AG04449 (cell line): ENCODE measurements at regions not wholly inside any gene's neighbourhood (a gene's known extent, or its start where the extent isn't known, plus 50 kb on each side); places are given as distances from the start of the nearest gene placed in this dataset.
"Not testable (repeated sequence)": the region's sequence is repeated elsewhere in the genome, so short reads cannot be mapped to it uniquely, and the experiment has no call there.

Source experiments
- CTCF ChIA-PET: fragments of 350-600 bp; formaldehyde crosslinking; extraction: SDS; loops from one replicate; lab custom pipeline; 2021; ENCODE audit warnings: antibody characterized with exemption; lab: Yijun Ruan, JAX
- POLR2A ChIA-PET: fragments of 400-600, 350-600 bp; formaldehyde crosslinking; extraction: SDS; loops from one replicate; lab custom pipeline; 2020; ENCODE audit warnings: antibody characterized with exemption, inconsistent platforms; lab: Yijun Ruan, JAX
- DNase-seq: peaks from one replicate; pipeline ENCODE4 v3.0.0-alpha.2; 2010; ENCODE audit warnings: low read depth, low spot score
- H3K4me3 ChIP-seq: 2 replicates; pipeline ENCODE4 v1.5.1; 2011; ENCODE audit warnings: low read depth, mild to moderate bottlenecking, control low read depth, low read length
- CTCF ChIP-seq: IDR thresholded peaks from one replicate; pipeline ENCODE4 v1.5.1; 2011; ENCODE audit warnings: mild to moderate bottlenecking, moderate library complexity, low read length, control low read depth, inconsistent platforms; ENCODE audit not compliant: insufficient read depth; ENCODE audit errors: missing control alignments

GRCh38 chr9:129552064-129552463, 68.8 kb downstream of the C9orf50 start:
- ChIA-PET POLR2A (interaction anchor here (1.0 kb wide), 1 partner anchor 374 kb away, joined by 3 read pairs; the partner anchor contains the start of gene IER5L), CTCF (interaction anchor here (1.3 kb wide), 1 partner anchor 40 kb away, joined by 3 read pairs; no protein-coding TSS in a partner anchor)
- TF ChIP-seq CTCF = no peak
- DNase-seq = no peak
- no peak overlapping the region for H3K4me3 ChIP-seq

DNA sequence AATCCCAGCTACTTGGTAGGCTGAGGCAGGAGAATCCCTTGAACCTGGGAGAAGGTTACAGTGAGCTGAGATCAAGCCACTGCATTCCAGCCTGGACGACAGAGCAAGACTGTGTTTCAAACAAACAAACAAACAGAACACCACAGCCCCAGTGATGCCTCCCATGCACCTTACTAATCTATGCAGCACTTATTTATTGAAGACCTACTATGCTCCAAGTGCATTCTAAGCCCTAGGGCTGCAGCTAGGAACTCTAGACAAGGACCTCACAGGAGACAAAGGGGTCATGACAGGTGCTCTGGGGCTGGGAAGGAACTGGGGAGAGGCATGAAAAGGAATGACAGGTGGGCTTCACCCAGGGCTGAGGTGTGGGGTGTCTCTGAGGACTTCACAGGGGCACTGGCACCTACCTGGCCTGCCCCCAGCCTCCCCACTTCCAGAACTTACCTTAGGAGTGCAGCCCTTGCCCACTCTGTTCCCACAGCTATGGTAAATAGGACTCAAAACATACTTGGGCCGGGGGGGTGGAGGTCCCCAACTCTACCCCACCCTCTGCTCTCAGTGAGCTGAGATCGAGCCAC, 69.4 kb downstream of the C9orf50 start:
- no peak for DNase-seq
- ChIA-PET POLR2A (no interaction called here), CTCF (interaction anchor here (1.1 to 1.3 kb wide), 2 partner anchors 39 to 59 kb away, joined by 3 read pairs; no protein-coding TSS in a partner anchor)
- H3K4me3 ChIP-seq = no peak overlapping the region
- no peak for TF ChIP-seq CTCF

- CTCF ChIA-PET = interaction anchor here (1.1 kb wide), 1 partner anchor 60 kb away, joined by 3 read pairs; no protein-coding TSS in a partner anchor
- POLR2A ChIA-PET = interaction anchor here (1.0 to 1.3 kb wide), 2 partner anchors 373 to 377 kb away, joined by 3 to 5 read pairs; partner anchors contain the start of gene IER5L
- DNase-seq, H3K4me3 ChIP-seq: not testable (repeated sequence)
Measured at GRCh38 chr9:129550977-129551376, 69.9 kb downstream of the C9orf50 start.

DNA sequence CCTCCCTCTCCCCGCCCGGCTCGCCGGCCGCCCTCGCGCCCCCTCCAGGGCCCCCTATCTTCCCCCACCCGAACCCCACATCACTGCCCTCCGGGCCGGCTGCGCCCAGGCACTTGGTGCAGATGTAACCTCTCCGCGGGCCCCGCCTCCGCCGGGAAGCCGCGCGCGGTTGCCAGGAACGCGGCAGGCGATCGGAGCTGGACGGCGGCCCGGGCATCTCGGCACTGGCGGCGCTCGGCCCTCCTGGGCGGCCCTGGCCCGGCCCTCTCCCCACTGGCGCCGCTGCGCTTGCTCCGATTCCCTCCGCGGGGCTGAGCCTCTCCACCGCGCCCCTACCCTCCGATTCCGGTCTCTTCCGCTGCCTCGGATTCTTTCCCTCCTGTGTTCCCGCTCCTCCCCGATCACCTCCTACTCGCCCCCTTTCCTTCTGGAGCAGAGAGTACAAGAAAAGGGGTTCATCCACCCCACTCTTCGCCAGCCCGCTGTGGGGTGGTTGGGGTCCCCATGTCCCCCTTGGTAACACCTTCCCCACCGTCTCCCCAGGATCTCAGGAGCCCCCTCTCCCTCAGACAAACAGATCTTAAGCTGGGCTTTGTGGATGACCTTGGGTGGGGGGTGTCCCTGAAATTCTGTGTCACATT, 70.6 kb downstream of the C9orf50 start:
- no peak for DNase-seq
- ChIA-PET CTCF (interaction anchor here (1.1 kb wide), 1 partner anchor 61 kb away, joined by 3 read pairs; no protein-coding TSS in a partner anchor), POLR2A (interaction anchor here (1.0 to 1.3 kb wide), 2 partner anchors 372 to 376 kb away, joined by 3 to 5 read pairs; partner anchors contain the start of gene IER5L)
- peak overlapping the region; percentile 54 for H3K4me3 ChIP-seq
- TF ChIP-seq CTCF = no peak

DNA sequence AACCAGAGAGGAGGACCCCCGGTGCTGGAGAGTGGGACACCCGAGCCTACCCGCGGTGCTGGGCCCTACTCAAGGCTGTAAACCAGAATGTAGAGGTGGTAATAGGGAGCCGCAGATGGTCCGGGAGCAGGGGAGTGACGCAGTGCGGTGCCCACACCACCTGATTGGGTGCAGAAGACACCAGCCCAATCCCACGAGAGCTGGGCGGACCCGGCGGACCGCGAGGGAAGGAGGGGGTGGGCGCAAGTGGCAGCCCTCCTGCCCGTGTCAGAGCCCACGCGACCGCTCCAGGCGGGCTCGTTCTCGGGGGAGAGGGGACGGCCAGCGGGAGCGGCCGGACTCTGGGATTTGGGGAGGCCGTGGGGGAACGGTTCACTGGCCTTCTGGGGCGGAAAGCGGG, 71.2 kb downstream of the C9orf50 start:
- TF ChIP-seq CTCF = no peak
- CTCF ChIA-PET = interaction anchor here (1.2 kb wide), 1 partner anchor 416 kb away, joined by 3 read pairs; no protein-coding TSS in a partner anchor
- H3K4me3 ChIP-seq = peak overlapping the region; percentile 54
- POLR2A ChIA-PET = interaction anchor here (1.3 kb wide), 1 partner anchor 375 kb away, joined by 5 read pairs; no protein-coding TSS in a partner anchor
- DNase-seq = no peak

DNA sequence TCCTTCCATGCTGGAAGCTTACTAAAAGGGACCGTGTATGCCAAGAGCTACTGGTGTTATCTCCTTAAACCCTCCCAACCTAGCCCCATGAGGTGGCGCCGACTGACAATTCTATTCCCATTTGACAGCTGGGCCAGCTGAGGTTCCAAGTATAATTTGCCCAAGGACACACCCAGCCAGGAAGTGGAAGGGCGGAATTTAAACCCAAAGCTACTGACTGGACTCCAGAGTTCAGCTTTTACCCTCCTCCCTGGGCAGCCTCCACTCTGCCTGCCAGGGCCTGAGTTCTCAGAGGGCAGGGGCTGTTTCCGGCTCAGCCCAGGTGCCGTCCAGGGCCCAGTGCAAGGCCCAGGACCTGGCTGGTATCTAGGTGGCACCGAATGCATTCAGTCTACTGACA, 71.8 kb downstream of the C9orf50 start:
- TF ChIP-seq CTCF = no peak
- no peak for DNase-seq
- no peak overlapping the region for H3K4me3 ChIP-seq
- ChIA-PET POLR2A (no interaction called here), CTCF (interaction anchor here (1.2 kb wide), 1 partner anchor 415 kb away, joined by 3 read pairs; no protein-coding TSS in a partner anchor)
